GM21447 (cell line): ENCODE measurements at regions not wholly inside any gene's neighbourhood (a gene's known extent, or its start where the extent isn't known, plus 50 kb on each side); places are given as distances from the start of the nearest gene placed in this dataset.

Source experiments
- ATAC-seq: cut with Tn5 transposase; IDR thresholded peaks from one replicate; pipeline ENCODE4 v1.9.1; 2021; ENCODE audit not compliant: unreplicated experiment

DNA sequence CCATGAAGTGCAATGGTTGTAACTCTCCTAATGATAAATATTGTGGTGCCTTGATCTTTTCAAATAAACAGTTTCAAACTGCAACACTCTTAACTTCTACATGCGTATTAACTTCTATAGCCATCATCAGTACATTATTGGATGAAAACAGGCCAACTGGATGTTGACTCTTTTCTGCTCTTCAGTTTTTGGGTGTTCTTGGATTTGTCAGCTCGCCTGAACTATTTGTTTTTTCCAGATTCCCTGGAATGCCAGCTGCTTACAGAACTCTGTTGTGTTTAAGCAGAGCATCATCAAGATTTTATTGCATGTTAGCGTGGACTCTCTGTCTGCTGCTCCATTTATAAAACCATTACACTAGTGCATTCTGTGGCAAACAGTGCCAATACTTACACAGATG, 626.1 kb downstream of the HDGFL1 start:
- no peak for ATAC-seq

DNA sequence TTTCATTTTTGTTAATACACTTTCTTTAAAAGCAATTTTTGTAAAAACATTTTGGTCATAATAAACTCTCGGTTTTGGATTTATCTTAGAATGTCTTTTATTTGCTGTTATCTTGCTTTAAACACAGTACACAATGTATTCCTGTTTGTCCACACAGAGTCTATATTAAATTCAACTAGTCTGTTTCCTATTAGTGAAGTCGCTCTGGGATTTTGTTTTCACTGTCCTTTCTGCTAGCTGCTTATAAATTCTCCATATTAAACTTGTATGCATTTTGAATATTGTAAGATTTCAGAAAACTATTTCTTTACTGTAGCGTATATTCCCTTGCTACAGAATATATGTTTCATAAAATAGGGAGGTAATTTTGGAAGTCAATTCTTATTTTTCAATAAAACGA, 630.2 kb downstream of the HDGFL1 start:
- no peak for ATAC-seq

GRCh38 chr6:23200946-23201345, 631.6 kb downstream of the HDGFL1 start:
- ATAC-seq, result no peak

DNA sequence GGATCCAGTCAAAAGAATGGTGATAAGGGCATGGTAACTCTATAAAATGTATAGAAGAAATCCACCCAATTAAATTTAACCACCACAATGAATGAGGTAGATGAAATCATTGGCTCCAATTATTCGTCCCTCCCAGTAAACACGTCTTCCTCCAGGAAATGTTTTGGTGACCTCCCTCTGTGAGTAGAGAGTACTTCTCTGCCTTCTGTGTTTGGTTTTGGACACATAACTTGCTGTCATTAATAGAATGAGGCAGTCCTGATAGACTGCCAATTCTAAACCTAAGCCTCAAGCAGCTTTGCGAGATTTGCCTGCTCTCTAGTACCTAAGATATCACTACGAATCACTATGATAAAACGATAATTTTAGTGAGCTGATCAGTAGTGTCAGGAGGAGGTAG, 632.8 kb downstream of the HDGFL1 start:
- no peak for ATAC-seq

GRCh38 chr6:23212398-23212797, 643.0 kb downstream of the HDGFL1 start:
- ATAC-seq, result no peak

DNA sequence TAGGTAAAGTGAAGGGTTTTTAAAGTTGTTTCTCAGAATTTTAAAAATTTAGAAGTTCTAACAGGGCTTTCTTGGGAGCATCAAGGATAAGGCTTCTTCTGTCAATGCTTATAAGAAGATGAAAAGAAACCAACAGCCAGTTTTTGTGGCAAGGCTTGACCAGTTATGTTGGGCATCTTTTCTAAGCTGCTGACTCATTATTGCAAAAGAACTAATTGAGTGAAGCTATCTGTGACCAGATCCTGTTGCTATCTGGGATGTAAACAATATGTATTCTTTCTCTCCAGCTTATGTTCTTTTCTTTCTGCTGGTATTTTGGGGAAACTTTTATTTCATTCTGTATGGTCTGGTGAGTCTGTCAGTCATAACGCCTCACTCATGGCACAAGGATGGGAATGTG, 643.8 kb downstream of the HDGFL1 start:
- ATAC-seq, result no peak

GRCh38 chr6:23213651-23214050, 644.3 kb downstream of the HDGFL1 start:
- ATAC-seq, result no peak

GRCh38 chr6:23218751-23219150, 649.4 kb downstream of the HDGFL1 start:
- ATAC-seq, result no peak

- ATAC-seq, result no peak
Measured at GRCh38 chr6:23222724-23223123, 653.4 kb downstream of the HDGFL1 start.

- ATAC-seq, result no peak
Measured at GRCh38 chr6:23224540-23224939, 655.2 kb downstream of the HDGFL1 start.

DNA sequence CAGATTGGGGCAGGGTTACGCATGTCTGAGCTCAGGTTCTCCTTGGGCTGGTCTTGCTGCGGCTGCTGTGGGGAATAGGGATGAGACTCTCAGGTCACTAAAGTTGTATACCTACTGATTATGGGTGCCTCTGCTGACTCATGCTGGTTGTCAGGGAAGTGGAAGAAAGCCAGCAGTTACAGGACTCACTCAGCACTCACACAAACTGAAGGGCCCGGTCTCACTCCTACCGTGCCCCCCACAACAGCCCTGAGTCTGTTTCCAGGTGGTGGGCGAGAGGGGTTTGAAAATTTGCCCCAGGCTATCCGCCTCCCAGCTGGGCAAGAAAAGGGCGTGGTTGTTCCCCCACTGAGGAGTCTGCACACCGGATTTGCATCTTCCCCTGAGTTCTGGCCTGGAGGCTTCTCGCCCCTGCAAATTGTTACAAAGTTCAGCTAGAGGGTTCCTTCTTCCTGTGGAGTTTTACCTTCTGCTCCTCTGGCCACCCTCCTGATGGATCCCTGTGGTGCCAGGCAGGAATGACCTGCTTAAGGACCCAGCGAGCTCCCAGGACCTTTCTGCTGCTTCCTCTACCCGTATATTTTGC, 659.2 kb downstream of the HDGFL1 start:
- no peak for ATAC-seq

- no peak for ATAC-seq
Measured at GRCh38 chr6:23243854-23244253, 674.5 kb downstream of the HDGFL1 start.

GRCh38 chr6:23244300-23244699, 674.9 kb downstream of the HDGFL1 start:
- ATAC-seq, result no peak

GRCh38 chr6:23245572-23245971, 676.2 kb downstream of the HDGFL1 start:
- ATAC-seq, result no peak

- no peak for ATAC-seq
Measured at GRCh38 chr6:23246896-23247295, 677.5 kb downstream of the HDGFL1 start.

DNA sequence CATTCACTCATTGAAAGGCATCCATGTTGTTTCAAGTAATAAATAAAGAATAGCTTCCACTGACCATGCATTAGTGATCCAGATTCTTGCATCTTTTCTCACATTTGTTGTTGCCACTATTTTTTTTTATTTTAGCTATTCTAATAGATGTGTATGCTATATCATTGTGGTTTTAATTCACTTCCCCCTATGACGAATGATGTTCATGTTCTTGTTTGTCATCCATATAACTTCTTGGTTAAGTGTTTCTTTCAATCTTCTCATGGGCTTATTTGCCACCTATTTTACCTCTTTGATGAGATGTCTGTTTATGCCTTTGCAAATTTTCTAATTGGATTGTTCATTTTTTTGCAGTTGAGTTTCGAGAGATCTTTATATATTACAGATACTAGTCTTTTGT, 681.2 kb downstream of the HDGFL1 start:
- ATAC-seq, result no peak

- ATAC-seq, result no peak
Measured at GRCh38 chr6:23262864-23263263, 693.5 kb downstream of the HDGFL1 start.

DNA sequence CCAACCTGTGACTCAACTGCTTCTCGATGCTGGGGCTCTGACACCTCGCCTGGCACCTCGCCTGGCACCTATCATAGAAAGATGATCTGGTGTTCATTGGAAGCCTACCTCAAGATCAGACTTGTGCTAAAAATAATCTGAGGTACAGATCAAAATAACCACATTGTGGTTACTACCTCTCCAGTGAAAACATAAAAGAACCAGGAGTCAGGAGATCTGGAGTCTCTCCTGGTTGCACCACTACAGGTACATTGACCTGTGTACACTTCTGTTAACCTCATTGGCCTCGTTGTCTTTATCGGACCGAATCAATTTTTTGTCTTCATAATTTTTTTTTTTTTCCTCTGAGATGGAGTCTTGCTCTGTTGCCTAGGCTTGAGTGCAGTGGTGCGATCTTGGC, 695.9 kb downstream of the HDGFL1 start:
- no peak for ATAC-seq

DNA sequence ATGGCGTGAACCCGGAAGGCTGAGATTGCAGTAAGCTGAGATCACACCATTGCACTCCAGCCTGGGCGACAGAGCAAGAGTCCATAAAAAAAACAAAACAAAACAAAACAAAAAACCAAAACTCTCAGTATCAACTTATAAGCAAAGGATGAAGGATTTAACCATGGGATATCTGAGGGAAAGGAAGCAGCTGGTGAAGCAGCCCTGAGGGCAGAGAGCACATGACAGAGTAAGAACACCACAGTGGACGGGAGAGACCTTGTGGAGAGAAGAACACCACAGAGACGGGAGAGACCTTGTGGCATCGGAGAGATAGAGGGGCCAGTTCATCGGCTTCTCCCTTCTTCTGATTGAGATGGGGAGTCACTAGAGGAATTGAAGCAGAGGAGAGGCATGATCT, 697.2 kb downstream of the HDGFL1 start:
- no peak for ATAC-seq

GRCh38 chr6:23267651-23268050, 698.3 kb downstream of the HDGFL1 start:
- no peak for ATAC-seq

GRCh38 chr6:23268348-23268747, 699.0 kb downstream of the HDGFL1 start:
- ATAC-seq, result no peak

- ATAC-seq, result no peak
Measured at GRCh38 chr6:23269436-23269835, 700.1 kb downstream of the HDGFL1 start.

DNA sequence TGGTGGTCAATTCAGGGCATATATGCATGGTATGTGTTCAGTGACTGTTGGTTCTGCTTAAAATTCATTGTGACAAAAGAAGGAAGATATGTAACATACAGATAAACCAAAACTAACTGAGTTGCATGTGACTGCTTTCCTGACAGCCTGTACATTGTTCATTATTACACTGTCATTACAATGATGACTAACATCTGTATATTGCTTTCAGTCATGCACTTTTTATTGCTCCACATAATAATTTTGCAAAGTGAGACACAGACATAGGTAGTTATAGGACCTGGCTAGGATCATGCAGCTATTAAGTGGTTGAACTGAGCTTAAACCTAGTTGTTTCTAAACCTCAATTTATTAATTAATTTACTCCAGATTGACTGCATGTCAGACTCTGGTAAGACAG, 703.2 kb downstream of the HDGFL1 start:
- no peak for ATAC-seq
